Stimulated activated CD8-positive, alpha-beta memory T cell treated with anti-CD3 and anti-CD28 coated beads, Interleukin-2, amount 100 ng/mL, for 1 hour (primary cell): ENCODE measurements at regions not wholly inside any gene's neighbourhood (a gene's known extent, or its start where the extent isn't known, plus 50 kb on each side); places are given as distances from the start of the nearest gene placed in this dataset.
"Not testable (repeated sequence)": the region's sequence is repeated elsewhere in the genome, so short reads cannot be mapped to it uniquely, and the experiment has no call there.

Experiments used
- DNase-seq, 2 donors: peaks; one replicate each; pipeline ENCODE4 v3.0.0-alpha.2; 2020; ENCODE audit warnings: low read depth in 2 of 2

- not testable (repeated sequence) for DNase-seq
Measured at GRCh38 chr9:62874745-62875599, 1685.1 kb downstream of the SPATA31A7 start.

DNA sequence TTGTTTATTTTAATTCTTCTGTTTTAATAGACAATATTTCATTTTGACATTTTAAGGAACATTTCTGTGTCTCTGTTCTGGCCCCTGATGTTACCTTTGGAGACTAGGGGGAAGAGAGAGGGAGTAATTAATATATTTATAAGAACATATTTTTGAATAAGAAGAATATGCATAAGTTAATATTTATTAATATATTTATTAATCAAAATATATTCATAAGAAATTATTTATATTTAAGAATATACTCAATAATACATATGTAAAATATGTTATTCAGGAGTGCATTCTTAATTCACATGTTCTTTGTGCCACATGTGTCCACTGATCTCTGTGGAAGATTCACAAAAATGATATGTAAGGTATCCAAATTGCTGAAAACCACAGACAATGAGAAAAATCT, 1687.7 kb downstream of the SPATA31A7 start:
- DNase-seq = not testable (repeated sequence)

DNA sequence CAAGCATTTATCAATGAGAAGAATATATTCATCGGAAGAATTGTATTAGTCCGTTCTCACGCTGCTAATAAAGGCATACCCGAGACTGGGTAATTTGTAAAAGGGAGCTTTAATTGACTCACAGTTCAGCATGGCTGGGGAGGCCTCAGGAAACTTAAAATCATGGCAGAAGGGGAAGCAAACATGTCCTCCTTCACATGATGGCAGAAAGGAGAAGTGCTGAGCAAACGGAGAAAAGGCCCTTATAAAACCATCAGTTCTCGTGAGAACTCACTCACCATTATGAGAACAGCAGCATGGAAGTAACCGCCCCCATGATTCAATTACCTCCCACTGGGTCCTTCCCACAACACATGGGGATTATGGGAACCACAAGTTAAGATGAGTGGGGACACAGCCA, 1688.2 kb downstream of the SPATA31A7 start:
- DNase-seq = not testable (repeated sequence)

DNA sequence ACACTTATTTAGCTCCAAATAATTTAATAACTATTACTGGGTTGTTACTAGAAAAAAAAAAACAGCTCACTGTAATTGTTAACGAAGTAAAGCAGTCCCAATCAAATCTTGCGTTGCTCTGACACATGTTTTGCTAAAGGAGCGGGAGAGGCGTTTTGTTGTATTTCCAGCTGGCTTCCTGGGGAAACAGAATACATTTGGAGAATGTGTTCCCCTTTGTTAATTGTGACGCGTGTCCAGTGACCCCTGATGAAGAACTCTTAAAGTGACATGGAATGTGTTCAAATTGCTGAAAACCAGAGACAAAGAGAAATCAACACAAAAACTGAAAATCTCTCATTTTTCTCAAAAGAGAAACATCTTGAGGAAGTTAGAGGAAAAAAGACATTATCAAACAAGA, 1690.6 kb downstream of the SPATA31A7 start:
- not testable (repeated sequence) for DNase-seq

DNA sequence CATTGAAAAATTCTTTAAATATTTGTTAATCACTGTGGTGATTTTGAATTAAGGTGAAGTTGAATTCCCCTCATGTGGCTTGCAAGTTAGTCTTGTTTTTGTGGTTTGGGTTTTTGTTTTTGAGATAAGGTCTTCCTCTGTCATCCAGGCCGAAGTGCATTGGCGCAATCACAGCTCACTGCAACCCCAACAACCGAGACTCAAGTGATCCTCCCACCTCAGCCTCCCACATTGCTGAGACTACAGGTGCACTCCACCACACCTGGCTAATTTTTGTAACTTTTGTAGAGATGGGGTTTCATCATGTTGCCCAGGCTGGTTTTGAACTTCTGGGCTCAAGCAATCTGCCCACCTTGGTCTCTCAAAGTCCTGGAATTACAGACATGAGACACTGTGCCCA, 1691.1 kb downstream of the SPATA31A7 start:
- DNase-seq = not testable (repeated sequence)

- not testable (repeated sequence) for DNase-seq
Measured at GRCh38 chr9:62881811-62882210, 1692.0 kb downstream of the SPATA31A7 start.

GRCh38 chr9:62882717-62883116, 1692.9 kb downstream of the SPATA31A7 start:
- DNase-seq = not testable (repeated sequence)

- DNase-seq = not testable (repeated sequence)
Measured at GRCh38 chr9:62896692-62897091, 1706.9 kb downstream of the SPATA31A7 start.

GRCh38 chr9:62897411-62898225, 1707.8 kb downstream of the SPATA31A7 start:
- DNase-seq = peak; percentile 40 to 51

DNA sequence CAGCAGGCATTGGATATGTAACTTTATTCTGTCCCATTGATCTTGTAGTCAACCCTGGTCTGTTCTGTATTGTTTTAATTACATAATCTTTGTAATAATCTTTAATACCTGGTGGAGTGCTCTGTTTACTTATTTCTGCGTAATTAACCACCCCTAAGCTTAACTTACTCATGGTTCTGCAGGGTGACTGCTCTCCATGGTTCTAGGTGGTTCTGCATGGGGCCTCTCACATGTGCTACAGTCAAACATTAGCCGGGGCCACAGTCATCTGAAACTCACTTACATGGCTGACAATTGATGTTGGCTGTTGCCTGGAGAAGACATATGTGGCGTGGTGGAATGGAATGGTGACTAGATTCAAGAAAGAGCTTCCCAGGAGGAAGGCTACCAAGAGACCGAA, 1709.8 kb downstream of the SPATA31A7 start:
- not testable (repeated sequence) for DNase-seq

DNA sequence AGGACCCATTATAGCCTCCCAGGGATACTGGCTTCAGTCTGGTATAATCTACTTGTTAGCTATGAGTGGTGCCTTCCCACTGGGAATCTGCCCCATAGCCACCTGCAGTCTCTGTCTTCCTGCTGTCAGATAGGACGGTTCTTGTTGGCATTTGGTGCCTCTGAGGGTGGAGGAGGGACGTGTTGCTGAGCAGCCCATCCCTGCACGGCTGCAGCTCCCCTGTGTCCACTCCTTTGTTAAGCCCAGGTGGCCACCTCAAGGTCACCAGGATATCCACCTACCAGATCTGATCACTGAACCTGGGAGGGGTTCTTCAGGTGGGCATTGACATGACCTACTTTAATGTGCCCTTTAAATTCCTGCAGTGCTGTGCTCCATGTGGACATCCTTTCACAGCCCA, 1714.2 kb downstream of the SPATA31A7 start:
- DNase-seq = not testable (repeated sequence)

GRCh38 chr9:62905722-62906121, 1715.9 kb downstream of the SPATA31A7 start:
- DNase-seq = not testable (repeated sequence)

DNA sequence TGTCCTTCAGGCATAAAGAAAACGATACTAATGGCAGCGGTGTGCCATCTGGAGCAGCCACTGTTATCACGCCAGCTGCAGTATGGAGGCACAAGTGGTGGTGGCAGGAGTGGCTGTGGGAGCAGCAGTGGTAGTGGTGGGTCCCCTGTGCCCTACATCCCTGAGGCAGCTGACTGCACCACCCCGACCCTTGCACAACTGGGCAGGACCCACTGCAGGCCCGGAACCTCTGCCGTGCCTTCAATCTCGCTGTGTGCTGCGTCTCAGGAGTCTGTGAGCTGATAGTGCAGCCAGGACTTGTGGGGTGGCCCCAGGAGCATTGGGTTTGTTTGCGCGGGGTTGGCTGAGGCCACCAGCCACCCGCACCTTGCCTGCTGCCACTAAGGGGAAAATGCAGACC, 1718.0 kb downstream of the SPATA31A7 start:
- DNase-seq = not testable (repeated sequence)

DNA sequence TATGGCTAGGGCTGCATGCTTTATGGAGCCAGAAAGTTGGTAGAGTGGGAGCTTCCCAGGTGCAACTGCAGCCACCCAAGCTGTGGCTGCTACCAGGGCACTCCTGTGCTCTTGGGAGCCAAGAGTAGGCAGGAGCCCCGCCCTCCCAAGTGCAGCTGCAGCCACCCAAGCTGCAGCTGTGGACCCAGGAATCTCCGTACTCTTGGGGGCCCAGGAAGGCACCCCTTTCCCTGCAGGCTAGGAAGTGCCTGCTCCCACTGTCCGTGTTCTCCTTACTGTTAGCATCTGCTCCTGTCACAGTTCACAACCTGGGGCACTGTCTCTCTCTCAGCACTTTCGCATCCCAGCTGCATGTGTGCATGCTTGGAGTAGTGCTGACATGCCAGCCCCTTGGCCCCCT, 1718.4 kb downstream of the SPATA31A7 start:
- DNase-seq = not testable (repeated sequence)

- DNase-seq = not testable (repeated sequence)
Measured at GRCh38 chr9:62909447-62909846, 1719.6 kb downstream of the SPATA31A7 start.

- DNase-seq = not testable (repeated sequence)
Measured at GRCh38 chr9:62912278-62912677, 1722.4 kb downstream of the SPATA31A7 start.

- not testable (repeated sequence) for DNase-seq
Measured at GRCh38 chr9:62915168-62915567, 1725.3 kb downstream of the SPATA31A7 start.

DNA sequence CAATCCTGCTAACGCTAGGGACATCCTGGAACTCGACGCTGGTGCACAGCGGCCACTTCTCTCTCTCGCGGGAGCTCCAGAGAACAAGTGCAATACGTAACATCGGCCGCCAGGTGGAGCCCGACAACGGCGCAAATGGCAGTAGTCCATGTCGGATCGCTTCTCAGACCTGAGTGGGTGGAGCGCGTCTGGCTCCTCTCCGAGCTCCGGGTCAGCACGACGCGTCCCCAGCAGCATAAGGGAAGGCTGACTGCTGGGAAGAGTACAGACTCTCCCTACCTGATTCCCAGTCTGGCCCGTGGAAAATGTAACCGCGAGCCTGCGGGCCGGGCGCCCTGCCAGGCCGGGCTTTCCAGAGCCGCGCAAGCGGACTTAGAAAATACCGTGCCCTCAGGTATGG, 1725.8 kb downstream of the SPATA31A7 start:
- DNase-seq = not testable (repeated sequence)

- not testable (repeated sequence) for DNase-seq
Measured at GRCh38 chr9:62918648-62919385, 1729.0 kb downstream of the SPATA31A7 start.

DNA sequence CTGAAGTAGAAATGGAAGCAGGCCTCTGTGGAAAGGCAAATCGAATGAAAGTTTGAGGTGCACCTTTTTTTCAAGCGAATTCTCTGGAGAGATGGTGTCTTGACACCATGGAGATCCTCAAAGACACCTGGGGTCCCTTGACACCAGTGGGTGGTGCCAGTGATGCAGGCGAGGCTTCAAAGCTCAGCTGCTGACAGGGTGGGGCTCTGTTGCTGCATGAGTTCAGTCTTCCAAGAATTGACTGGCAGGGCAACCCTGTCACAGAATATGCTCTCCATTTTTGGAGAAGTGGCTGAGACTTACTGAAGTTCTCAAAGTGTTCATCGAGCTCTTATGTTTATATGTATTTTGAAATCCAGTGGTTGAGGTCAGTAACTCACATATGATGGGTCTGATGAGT, 1741.6 kb downstream of the SPATA31A7 start:
- not testable (repeated sequence) for DNase-seq

DNA sequence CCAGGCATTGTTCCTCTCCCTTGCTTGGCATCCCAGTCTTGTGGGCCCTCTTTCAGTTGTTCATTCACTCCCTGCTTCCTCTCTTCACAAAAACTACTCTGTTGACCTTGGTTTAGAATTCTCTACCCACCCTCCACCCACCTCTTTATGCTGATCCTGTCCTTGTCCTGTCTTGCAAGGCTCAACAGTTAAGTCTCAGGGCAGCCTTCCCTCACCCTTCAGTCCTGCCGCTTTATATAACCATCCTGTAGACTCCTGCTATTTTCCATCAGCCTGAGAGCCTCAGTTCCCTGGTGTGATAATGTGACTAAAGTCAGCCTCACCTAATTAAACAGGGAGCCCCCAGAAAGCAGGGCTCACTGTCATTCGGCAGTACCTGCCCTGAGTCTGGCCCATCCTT, 1763.0 kb downstream of the SPATA31A7 start:
- DNase-seq = not testable (repeated sequence)
